ENCODE measurements at regions not wholly inside any gene's neighbourhood (a gene's known extent, or its start where the extent isn't known, plus 50 kb on each side); places are given as distances from the start of the nearest gene placed in this dataset.
A peak's percentile ranks its signal among the peaks of the same experiment; 100 is the strongest.

- no peak overlapping the region for H3K4me3 Mint-ChIP-seq
- intact Hi-C loops (cut with micrococcal nuclease) = no loop called here
- WGBS (ENCODE audit: insufficient coverage) = 100% methylated on average over 3 of the region's 3 CpGs
- H3K9me3 Mint-ChIP-seq (ENCODE audit: insufficient read depth) = no peaks in the 10 kb centered on the region
- DNase-seq = no peak
- Histone ChIP-seq H3K4me2 (replicated peaks; ENCODE audit: low read depth, low read length, poor library complexity, severe bottlenecking) (no peak overlapping the region), H3K27me3 (replicated peaks in 1 of 4; ENCODE audit: control extremely low read depth in 1 of 4, control insufficient read depth in 3 of 4, insufficient read depth in 4 of 4, low read length in 3 of 4) (no peaks in the 10 kb centered on the region), H4K20me1 (ENCODE audit: control insufficient read depth, insufficient read depth, low read length, poor library complexity, severe bottlenecking) (no peaks in the 10 kb centered on the region), H3K4me3 (ENCODE audit: control extremely low read depth in 1 of 5, extremely low read depth in 1 of 5, insufficient read depth in 1 of 5, low read depth in 2 of 5, low read length in 4 of 5) (no peak overlapping the region), H3K4me1 (ENCODE audit: control insufficient read depth in 2 of 2, insufficient read depth in 2 of 2, low read length in 2 of 2) (no peaks in the 10 kb centered on the region), H3K36me3 (replicated peaks in 1 of 2; ENCODE audit: control extremely low read depth in 1 of 2, control insufficient read depth in 1 of 2, extremely low read depth in 1 of 2, insufficient read depth in 2 of 2, low read length in 1 of 2) (no peaks in the 10 kb centered on the region), H2AFZ (ENCODE audit: insufficient read depth, low read depth, low read length, poor library complexity, severe bottlenecking) (no peak overlapping the region), H3K9me3 (ENCODE audit: control extremely low read depth in 1 of 3, control insufficient read depth in 2 of 3, insufficient read depth in 1 of 3, low read length in 2 of 3) (no peaks in the 10 kb centered on the region), H3K27ac (ENCODE audit: low read length in 2 of 2) (no peak overlapping the region), H3K9ac (ENCODE audit: low read length) (no peak overlapping the region), H3K79me2 (ENCODE audit: control insufficient read depth, insufficient read depth, low read length) (no peaks in the 10 kb centered on the region)
- CTCF ChIA-PET = interaction anchor here (1.5 kb wide), 1 partner anchor 265 kb away, joined by 3 read pairs; no protein-coding TSS in a partner anchor
- H3K4me1 Mint-ChIP-seq = no peaks in the 10 kb centered on the region
- H3K27me3 Mint-ChIP-seq = no peaks in the 10 kb centered on the region
- ATAC-seq (ENCODE audit: low read depth) = no peak
- no peak overlapping the region for H3K27ac Mint-ChIP-seq
- TF ChIP-seq CTCF (IDR thresholded peaks at IDR 0.05) (no peak), EZH2 (IDR thresholded peaks at IDR 0.05; ENCODE audit: borderline replicate concordance, insufficient read depth, low read depth, low read length, poor library complexity, severe bottlenecking) (no peak)
- POLR2A ChIA-PET = no interaction called here
Observed at GRCh38 chr12:27382924-27383323, 50.3 kb downstream of the BMAL2 start.

- Mint-ChIP-seq H3K27me3 (no peaks in the 10 kb centered on the region), H3K9me3 (ENCODE audit: insufficient read depth) (no peaks in the 10 kb centered on the region), H3K4me3 (no peak overlapping the region), H3K27ac (no peak overlapping the region), H3K4me1 (no peaks in the 10 kb centered on the region)
- WGBS (ENCODE audit: insufficient coverage) = 49% methylated on average over 7 of the region's 12 CpGs
- Histone ChIP-seq H3K27ac (ENCODE audit: low read length in 2 of 2) (no peak overlapping the region), H3K27me3 (replicated peaks in 1 of 4; ENCODE audit: control extremely low read depth in 1 of 4, control insufficient read depth in 3 of 4, insufficient read depth in 4 of 4, low read length in 3 of 4) (no peaks in the 10 kb centered on the region), H3K4me2 (replicated peaks; ENCODE audit: low read depth, low read length, poor library complexity, severe bottlenecking) (no peak overlapping the region), H4K20me1 (ENCODE audit: control insufficient read depth, insufficient read depth, low read length, poor library complexity, severe bottlenecking) (no peaks in the 10 kb centered on the region), H2AFZ (ENCODE audit: insufficient read depth, low read depth, low read length, poor library complexity, severe bottlenecking) (no peak overlapping the region), H3K79me2 (ENCODE audit: control insufficient read depth, insufficient read depth, low read length) (no peaks in the 10 kb centered on the region), H3K4me1 (ENCODE audit: control insufficient read depth in 2 of 2, insufficient read depth in 2 of 2, low read length in 2 of 2) (no peaks in the 10 kb centered on the region), H3K9me3 (ENCODE audit: control extremely low read depth in 1 of 3, control insufficient read depth in 2 of 3, insufficient read depth in 1 of 3, low read length in 2 of 3) (no peaks in the 10 kb centered on the region), H3K4me3 (ENCODE audit: control extremely low read depth in 1 of 5, extremely low read depth in 1 of 5, insufficient read depth in 1 of 5, low read depth in 2 of 5, low read length in 4 of 5) (no peak overlapping the region), H3K9ac (ENCODE audit: low read length) (no peak overlapping the region), H3K36me3 (replicated peaks in 1 of 2; ENCODE audit: control extremely low read depth in 1 of 2, control insufficient read depth in 1 of 2, extremely low read depth in 1 of 2, insufficient read depth in 2 of 2, low read length in 1 of 2) (no peaks in the 10 kb centered on the region)
- TF ChIP-seq EZH2 (IDR thresholded peaks at IDR 0.05; ENCODE audit: borderline replicate concordance, insufficient read depth, low read depth, low read length, poor library complexity, severe bottlenecking) = no peak
- peak; percentile 79 for TF ChIP-seq CTCF (IDR thresholded peaks at IDR 0.05)
- peak; percentile 58 for DNase-seq
- intact Hi-C loops (cut with micrococcal nuclease) = no loop called here
- CTCF ChIA-PET = interaction anchor here (1.1 to 1.9 kb wide), 5 partner anchors 9 to 368 kb away, joined by 3 to 5 read pairs (median 4); no protein-coding TSS in a partner anchor
- ATAC-seq (ENCODE audit: low read depth) = peak; percentile 24
- POLR2A ChIA-PET = no interaction called here
Observed at GRCh38 chr12:27383429-27384260, 51.0 kb downstream of the BMAL2 start.
